GM12891 (cell line): ENCODE measurements at regions not wholly inside any gene's neighbourhood (a gene's known extent, or its start where the extent isn't known, plus 50 kb on each side); places are given as distances from the start of the nearest gene placed in this dataset.

Experiments
- POLR2A ChIP-seq: IDR thresholded peaks from 2 replicates; pipeline ENCODE4 v1.6.1; 2011; ENCODE audit warnings: low read depth, low read length, control low read depth
- POLR2AphosphoS5 ChIP-seq: IDR thresholded peaks from 2 replicates; pipeline ENCODE4 v1.6.1; 2011; ENCODE audit warnings: low read depth, low read length, control low read depth
- POU2F2 ChIP-seq: IDR thresholded peaks from 2 replicates; pipeline ENCODE4 v1.6.1; 2011; ENCODE audit warnings: low read depth, mild to moderate bottlenecking, control low read depth, low read length, moderate library complexity
- TAF1 ChIP-seq: IDR thresholded peaks from 2 replicates; pipeline ENCODE4 v1.6.1; 2011; ENCODE audit warnings: low read depth, low read length, control low read depth

GRCh38 chr12:34386016-34386415, 363.7 kb downstream of the ALG10 start:
- no peak for TF ChIP-seq POLR2AphosphoS5
- no peak for TF ChIP-seq POU2F2
- TF ChIP-seq TAF1: no peak
- TF ChIP-seq POLR2A: no peak
